K562 (cell line): ENCODE measurements at regions not wholly inside any gene's neighbourhood (a gene's known extent, or its start where the extent isn't known, plus 50 kb on each side); places are given as distances from the start of the nearest gene placed in this dataset.

Experiments used
- ATAC-seq: fragments of 200-7000 bp; cut with Tn5 transposase; 3 replicates; pipeline ENCODE4 v1.9.1; 2020; ENCODE audit warnings: moderate library complexity
- BruUV-seq: library from RNA; stranded (reverse); fragments of 400-500 nt; replicated peaks from 2 replicates; lab custom pipeline; 2021; lab: Mats Ljungman, UMichigan
- CTCF ChIA-PET: fragments of 300-600 bp; formaldehyde crosslinking; extraction: SDS; loops from one replicate; lab custom pipeline; 2021; ENCODE audit warnings: low intra/inter-chr PET ratio; lab: Yijun Ruan, JAX
- POLR2A ChIA-PET: fragments of 300-600, 350-650 bp; sonication (Branson Sonifier 250); formaldehyde crosslinking; extraction: SDS; loops from one replicate; lab custom pipeline; 2021; ENCODE audit warnings: antibody characterized with exemption, inconsistent platforms; lab: Yijun Ruan, JAX
- DNase-seq, 4 experiments: peaks; one replicate each; pipeline versions ENCODE4 v3.0.0 to v3.0.0-alpha.2; 2011 to 2018; ENCODE audit warnings: low spot score in 3 of 4, mixed read lengths in 3 of 4; ENCODE audit errors: extremely low read depth in 1 of 4
- FAIRE-seq: peaks from 2 replicates; lab custom pipeline; 2011; peaks lifted over from hg19 to GRCh38; lab: Jason Lieb, UNC
- H2AFZ ChIP-seq: 2 replicates; pipeline ENCODE4 v1.6.0; 2011; ENCODE audit warnings: low read depth, low read length, control low read depth, inconsistent platforms
- H3K27ac ChIP-seq: fragments of 200-600 bp; 3 replicates; pipeline ENCODE4 v1.8.0; 2011; ENCODE audit warnings: low read depth, mild to moderate bottlenecking, control low read depth, inconsistent platforms, low read length, moderate library complexity, mixed read lengths; ENCODE audit errors: extremely low read depth
- H3K27me3 ChIP-seq, 2 experiments: fragments of 300-600 bp in 1 of 2; 2 replicates in 1 of 2; 3 replicates in 1 of 2; pipeline versions ENCODE4 v1.6.0 to v1.8.0; 2011; ENCODE audit warnings: inconsistent platforms in 2 of 2, low read length in 2 of 2, mild to moderate bottlenecking in 1 of 2, mixed read lengths in 1 of 2, moderate library complexity in 1 of 2; ENCODE audit not compliant: control insufficient read depth in 2 of 2, insufficient read depth in 2 of 2
- H3K36me3 ChIP-seq: fragments of 300-600 bp; 3 replicates; pipeline ENCODE4 v1.8.0; 2011; ENCODE audit warnings: mild to moderate bottlenecking, low read length, inconsistent platforms; ENCODE audit not compliant: control insufficient read depth, insufficient read depth
- H3K4me1 ChIP-seq, 2 experiments: fragments of 200-600 bp in 1 of 2; replicated peaks in 1 of 2; 2 replicates in 1 of 2; 3 replicates in 1 of 2; pipeline versions ENCODE4 v1.5.1 to v1.8.0; 2011; ENCODE audit warnings: inconsistent platforms in 2 of 2, low read length in 2 of 2, mild to moderate bottlenecking in 1 of 2, mixed read lengths in 1 of 2, moderate library complexity in 1 of 2; ENCODE audit not compliant: control insufficient read depth in 2 of 2, insufficient read depth in 2 of 2
- H3K4me2 ChIP-seq: 2 replicates; pipeline ENCODE4 v1.6.1; 2011; ENCODE audit warnings: low read length, control low read depth, inconsistent platforms, mixed read lengths; ENCODE audit not compliant: insufficient read depth
- H3K4me3 ChIP-seq: fragments of 200-600 bp; sonication (generic), shearing (Covaris generic); 2 replicates; pipeline ENCODE4 v1.5.1; 2016; ENCODE audit warnings: control low read depth, inconsistent platforms
- H3K79me2 ChIP-seq: fragments of 200-600 bp; 3 replicates; pipeline ENCODE4 v1.8.0; 2011; ENCODE audit warnings: low read length, inconsistent platforms; ENCODE audit not compliant: control insufficient read depth, insufficient read depth
- H3K9ac ChIP-seq, 2 experiments: 2 replicates each; pipeline versions ENCODE4 v1.6.0 to v1.6.1; 2011; ENCODE audit warnings: low read depth in 2 of 2, low read length in 2 of 2, control low read depth in 1 of 2, inconsistent platforms in 1 of 2, mild to moderate bottlenecking in 1 of 2, mixed read lengths in 1 of 2; ENCODE audit not compliant: insufficient read depth in 1 of 2
- H3K9me1 ChIP-seq: one replicate; pipeline ENCODE4 v1.6.0; 2011; ENCODE audit warnings: inconsistent platforms, mild to moderate bottlenecking, low read length, moderate library complexity; ENCODE audit not compliant: control insufficient read depth, insufficient read depth
- H3K9me3 ChIP-seq: replicated peaks from 2 replicates; pipeline ENCODE4 v1.5.1; 2011; ENCODE audit warnings: low read depth, low read length, inconsistent platforms; ENCODE audit not compliant: control insufficient read depth, insufficient read depth
- H4K20me1 ChIP-seq: replicated peaks from 2 replicates; pipeline ENCODE4 v1.6.1; 2011; ENCODE audit warnings: low read length, inconsistent platforms, mixed read lengths; ENCODE audit not compliant: control insufficient read depth, insufficient read depth
- DDX20 ChIP-seq: fragments of 450-650 bp; IDR thresholded peaks from 2 replicates; pipeline ENCODE4 v1.6.1; 2016; ENCODE audit warnings: missing genetic modification characterization, low read depth, mild to moderate bottlenecking, missing compliant biosample characterization, moderate library complexity
- ELF1 ChIP-seq: fragments of 200-800 bp; sonication (Bioruptor generic); IDR thresholded peaks from 2 replicates; pipeline ENCODE4 v1.6.1; 2016; ENCODE audit warnings: missing genetic modification characterization, missing compliant biosample characterization
- HES1 ChIP-seq: fragments of 450-650 bp; IDR thresholded peaks from 2 replicates; pipeline ENCODE4 v1.6.1; 2016; ENCODE audit warnings: low read depth, mild to moderate bottlenecking, moderate library complexity
- HIVEP1 ChIP-seq: fragments of 250-450 bp; sonication (Bioruptor Pico); IDR thresholded peaks from 2 replicates; pipeline ENCODE4 v1.4.0; 2020; ENCODE audit warnings: mild to moderate bottlenecking
- MLX ChIP-seq, 2 experiments: fragments of 450-650 bp in 1 of 2; sonication (generic) in 1 of 2; formaldehyde crosslinking; conservative IDR thresholded peaks; 2 replicates each; pipeline versions ENCODE4 v1.4.0 to v1.8.1; 2020 to 2022; ENCODE audit warnings: mild to moderate bottlenecking in 1 of 2, missing genetic modification reagents in 1 of 2
- NFE2 ChIP-seq: IDR thresholded peaks from 2 replicates; pipeline ENCODE4 v1.6.1; 2014; ENCODE audit warnings: antibody characterized with exemption, low read depth
- PCBP1 ChIP-seq: fragments of 200-400 bp; formaldehyde crosslinking; IDR thresholded peaks from 2 replicates; pipeline ENCODE4 v1.6.1; 2018; ENCODE audit warnings: mild to moderate bottlenecking, low read depth, low read length; ENCODE audit not compliant: poor library complexity, severe bottlenecking
- PHF21A ChIP-seq: fragments of 450-650 bp; IDR thresholded peaks from 2 replicates; pipeline ENCODE4 v1.6.1; 2017; ENCODE audit warnings: low read depth, borderline replicate concordance
- POLR2AphosphoS2 ChIP-seq: IDR thresholded peaks from 2 replicates; pipeline ENCODE4 v1.6.1; 2012; ENCODE audit warnings: low read length, improper control_type of control experiment
- TEAD2 ChIP-seq: fragments of 450-650 bp; IDR thresholded peaks from 2 replicates; pipeline ENCODE4 v1.6.1; 2016; ENCODE audit warnings: missing genetic modification characterization, control low read depth, missing compliant biosample characterization
- TEAD4 ChIP-seq, 2 experiments: sonication (generic) in 1 of 2; formaldehyde crosslinking in 1 of 2; IDR thresholded peaks; 2 replicates each; pipeline versions ENCODE4 v1.6.1 to v1.8.0; 2012 to 2022; ENCODE audit warnings: borderline replicate concordance in 1 of 2, inconsistent platforms in 1 of 2, low read length in 1 of 2, mild to moderate bottlenecking in 1 of 2, missing genetic modification reagents in 1 of 2
- YY1 ChIP-seq, 3 experiments: IDR thresholded peaks; 2 replicates each; pipeline ENCODE4 v1.6.1; 2011; ENCODE audit warnings: low read length in 2 of 3, mild to moderate bottlenecking in 2 of 3, moderate library complexity in 2 of 3, borderline replicate concordance in 1 of 3, control low read depth in 1 of 3, low read depth in 1 of 3; ENCODE audit not compliant: insufficient read depth in 3 of 3, insufficient replicate concordance in 2 of 3, control insufficient read depth in 1 of 3, insufficient read length in 1 of 3; ENCODE audit errors: extremely low read depth in 1 of 3
- ZNF133 ChIP-seq: fragments of 250-450 bp; sonication (Bioruptor Pico); IDR thresholded peaks from 2 replicates; pipeline ENCODE4 v1.4.0; 2020; ENCODE audit warnings: mild to moderate bottlenecking
- ZNF436 ChIP-seq: fragments of 250-450, 450-650 bp; sonication (Bioruptor Pico); formaldehyde crosslinking; IDR thresholded peaks from 2 replicates; pipeline ENCODE4 v1.7.0; 2020; ENCODE audit warnings: mild to moderate bottlenecking
- WGBS: fragments of 100-300 bp; shearing (Covaris generic); methylation state at CpG from one replicate; pipeline ENCODE4 v1.1.6; 2016; ENCODE audit warnings: low coverage, mixed read lengths; ENCODE audit not compliant: insufficient coverage; ENCODE audit errors: missing lambda C conversion rate; 5-methylcytosine and 5-hydroxymethylcytosine counted together
- in situ Hi-C: fragments of 300-500 bp; cut with MboI; formaldehyde crosslinking; loops from 4 replicates; pipeline ENCODE4 v1.15.0; 2018; ENCODE audit warnings: inconsistent platforms, mixed read lengths
- intact Hi-C: fragments of 100-400 bp; cut with micrococcal nuclease; formaldehyde crosslinking; loops from 2 replicates; pipeline ENCODE4 v1.14.2; 2022
- TF ChIP-seq, protein P1 (sequence below): fragments of 200-800 bp; sonication (Bioruptor generic); IDR thresholded peaks from 2 replicates; pipeline ENCODE4 v1.6.1; 2017; ENCODE audit warnings: missing genetic modification characterization, missing compliant biosample characterization
- TF ChIP-seq, protein P2 (sequence below), 2 experiments: fragments of 450-650 bp in 1 of 2; sonication (generic) in 1 of 2; formaldehyde crosslinking in 1 of 2; IDR thresholded peaks in 1 of 2; conservative IDR thresholded peaks in 1 of 2; 2 replicates each; pipeline versions ENCODE4 v1.6.1 to v1.8.1; 2016 to 2023; ENCODE audit warnings: mild to moderate bottlenecking in 2 of 2, moderate library complexity in 2 of 2, inconsistent platforms in 1 of 2, missing genetic modification reagents in 1 of 2

GRCh38 chr2:224220586-224221255 lies 181.2 kb downstream of the FAM124B start:
- Histone ChIP-seq H3K27me3 (no peaks in the 10 kb centered on the region), H4K20me1 (no peaks in the 10 kb centered on the region), H3K9me1 (no peaks in the 10 kb centered on the region), H3K9ac (no peak overlapping the region), H3K4me2 (no peak overlapping the region), H3K36me3 (no peaks in the 10 kb centered on the region), H3K9me3 (no peaks in the 10 kb centered on the region), H3K4me3 (no peak overlapping the region), H2AFZ (no peak overlapping the region), H3K79me2 (no peaks in the 10 kb centered on the region), H3K4me1 (no peaks in the 10 kb centered on the region), H3K27ac (no peak overlapping the region)
- intact Hi-C loops (no loop called here), in situ Hi-C loops (no loop called here)
- no TSS peak for BruUV-seq
- DNase-seq (no peak), ATAC-seq (no peak), FAIRE-seq (no peak)
- CTCF ChIA-PET = no interaction called here
- POLR2A ChIA-PET = no interaction called here
- 4% methylated on average over 4 of the region's 4 CpGs for WGBS
- TF ChIP-seq NFE2 (peak; percentile 29; the same call in 1 of the 2 replicates), ZNF436 (CRISPR knock-in tag) (no peak), ZNF133 (no peak), MLX (CRISPR knock-in tag; conservative IDR thresholded peaks at IDR 0.05) (no peak), DDX20 (tag) (no peak), TEAD2 (tag) (no peak), ELF1 (tag) (no peak), TEAD4 (IDR thresholded peaks at IDR 0.05; ENCODE audit: low read length) (no peak), TEAD4 (CRISPR knock-in tag; IDR thresholded peaks at IDR 0.05; ENCODE audit: borderline replicate concordance) (no peak), PHF21A (no peak), YY1 (IDR thresholded peaks at IDR 0.05; ENCODE audit: borderline replicate concordance in 1 of 3, control insufficient read depth in 1 of 3, extremely low read depth in 1 of 3, insufficient read depth in 3 of 3, insufficient read length in 1 of 3, insufficient replicate concordance in 2 of 3, low read depth in 1 of 3, low read length in 2 of 3) (no peak), POLR2AphosphoS2 (no peak), HES1 (no peak), HIVEP1 (CRISPR knock-in tag) (no peak), PCBP1 (no peak)
- TF ChIP-seq, protein P1, sequence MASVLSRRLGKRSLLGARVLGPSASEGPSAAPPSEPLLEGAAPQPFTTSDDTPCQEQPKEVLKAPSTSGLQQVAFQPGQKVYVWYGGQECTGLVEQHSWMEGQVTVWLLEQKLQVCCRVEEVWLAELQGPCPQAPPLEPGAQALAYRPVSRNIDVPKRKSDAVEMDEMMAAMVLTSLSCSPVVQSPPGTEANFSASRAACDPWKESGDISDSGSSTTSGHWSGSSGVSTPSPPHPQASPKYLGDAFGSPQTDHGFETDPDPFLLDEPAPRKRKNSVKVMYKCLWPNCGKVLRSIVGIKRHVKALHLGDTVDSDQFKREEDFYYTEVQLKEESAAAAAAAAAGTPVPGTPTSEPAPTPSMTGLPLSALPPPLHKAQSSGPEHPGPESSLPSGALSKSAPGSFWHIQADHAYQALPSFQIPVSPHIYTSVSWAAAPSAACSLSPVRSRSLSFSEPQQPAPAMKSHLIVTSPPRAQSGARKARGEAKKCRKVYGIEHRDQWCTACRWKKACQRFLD (CRISPR knock-in tag) = no peak
- TF ChIP-seq, protein P2, sequence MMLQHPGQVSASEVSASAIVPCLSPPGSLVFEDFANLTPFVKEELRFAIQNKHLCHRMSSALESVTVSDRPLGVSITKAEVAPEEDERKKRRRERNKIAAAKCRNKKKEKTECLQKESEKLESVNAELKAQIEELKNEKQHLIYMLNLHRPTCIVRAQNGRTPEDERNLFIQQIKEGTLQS (IDR thresholded peaks at IDR 0.05) = peak; percentile 34; the same call in 1 of the 2 replicates
- TF ChIP-seq, protein P2 (CRISPR knock-in tag; conservative IDR thresholded peaks at IDR 0.05) = no peak
